ENCODE measurements at regions not wholly inside any gene's neighbourhood (a gene's known extent, or its start where the extent isn't known, plus 50 kb on each side); places are given as distances from the start of the nearest gene placed in this dataset.
"Not testable (repeated sequence)": the region's sequence is repeated elsewhere in the genome, so short reads cannot be mapped to it uniquely, and the experiment has no call there.

- DNase-seq: no peak
These were observed 111.3 kb downstream of the KIF26A start for GRCh38 chr14:104249706-104250105.

DNA sequence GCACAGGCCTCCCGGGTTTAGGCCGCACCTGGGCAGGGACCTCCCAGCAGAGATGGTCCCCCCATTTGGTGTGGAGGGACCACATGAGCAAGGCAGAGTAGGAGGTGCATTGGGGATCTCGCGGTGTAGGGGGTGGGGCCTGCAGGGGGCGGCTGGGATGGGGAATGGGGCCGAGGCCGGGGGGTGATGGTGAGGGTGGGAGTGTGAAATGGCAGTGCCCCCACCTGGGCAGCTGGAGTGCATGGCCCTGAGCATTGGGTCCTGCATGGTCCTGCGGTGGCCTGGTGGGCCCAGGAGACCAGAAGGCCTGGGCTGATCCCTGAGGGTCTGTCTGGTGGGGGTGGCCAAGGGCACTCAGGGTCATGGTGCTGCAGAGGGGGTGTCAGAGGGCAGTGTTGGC, 111.8 kb downstream of the KIF26A start:
- DNase-seq: no peak

DNA sequence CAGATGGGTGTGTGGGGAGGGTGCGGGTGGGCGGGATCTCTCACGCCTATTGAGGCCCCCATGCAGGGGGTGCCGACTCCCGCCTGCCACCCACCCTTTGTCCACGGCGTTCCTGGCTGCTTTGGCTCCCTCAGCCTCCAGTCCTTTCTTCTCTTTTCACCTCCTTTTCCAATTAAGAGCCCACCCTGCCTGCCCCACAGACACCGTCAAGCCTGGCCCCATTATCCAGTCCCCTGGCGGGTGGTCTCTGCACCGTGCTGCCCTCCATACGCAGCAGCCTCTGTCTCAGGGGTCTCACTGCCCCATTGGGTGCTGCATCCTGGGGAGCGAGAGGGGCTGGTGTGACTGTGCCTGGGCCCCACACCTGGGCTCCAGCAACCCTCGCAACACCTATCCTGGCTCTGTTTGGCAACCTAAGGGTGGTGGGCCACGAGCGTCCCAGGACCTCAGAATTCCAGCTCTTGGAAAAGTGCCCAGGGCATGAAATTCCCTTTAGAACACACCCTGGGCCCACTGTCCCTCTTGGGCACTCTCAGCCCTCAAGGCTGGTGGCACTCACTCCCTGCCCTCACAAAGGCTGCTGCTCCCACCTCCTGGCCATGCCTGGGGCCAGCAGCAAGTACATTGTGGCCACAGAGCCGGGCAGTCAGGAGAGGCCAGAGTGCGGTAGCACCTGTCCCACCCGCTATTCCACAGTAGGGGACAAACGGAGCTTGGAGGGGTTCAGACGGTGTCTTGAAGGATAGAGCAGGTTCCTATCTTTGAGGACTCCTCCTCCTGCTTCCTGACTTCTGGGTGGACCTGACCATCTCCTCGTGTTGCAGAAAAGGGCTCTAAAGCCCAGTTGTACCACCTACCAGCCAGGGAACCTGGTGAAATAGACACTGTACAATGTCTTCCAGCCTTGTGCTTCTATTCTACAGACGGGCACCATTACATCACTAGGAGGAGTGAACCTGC, 114.1 kb downstream of the KIF26A start:
- no peak for DNase-seq

DNA sequence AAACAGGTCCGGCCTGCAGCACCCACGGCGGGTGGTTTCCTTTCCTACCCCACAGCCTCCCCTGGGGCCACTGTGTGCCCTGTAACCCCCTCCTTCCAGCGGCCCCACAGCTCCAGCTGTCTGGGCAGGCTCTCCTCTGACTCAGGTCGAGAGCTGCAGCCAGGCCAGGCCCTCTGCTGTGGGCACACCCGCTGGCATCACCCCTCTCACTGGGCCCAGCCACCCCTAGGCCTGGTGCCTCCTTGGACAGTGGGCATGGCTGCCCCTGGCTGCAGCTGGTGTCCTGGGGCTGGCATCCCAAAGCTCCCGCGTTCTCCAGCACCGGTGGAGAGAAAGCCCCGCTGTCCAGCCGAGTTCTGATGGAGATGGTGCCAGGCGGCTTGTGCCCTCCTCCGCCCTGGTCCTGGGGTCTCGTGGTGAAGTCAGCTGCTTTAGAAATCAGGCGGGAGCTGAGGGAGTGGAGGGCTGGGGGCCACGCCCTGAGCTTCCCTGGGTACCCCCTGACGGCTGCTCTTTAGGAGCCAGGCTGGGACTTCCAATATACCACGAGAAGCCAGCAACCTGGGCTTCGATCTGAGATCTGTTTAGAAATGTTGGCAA, 114.9 kb downstream of the KIF26A start:
- no peak for DNase-seq

DNA sequence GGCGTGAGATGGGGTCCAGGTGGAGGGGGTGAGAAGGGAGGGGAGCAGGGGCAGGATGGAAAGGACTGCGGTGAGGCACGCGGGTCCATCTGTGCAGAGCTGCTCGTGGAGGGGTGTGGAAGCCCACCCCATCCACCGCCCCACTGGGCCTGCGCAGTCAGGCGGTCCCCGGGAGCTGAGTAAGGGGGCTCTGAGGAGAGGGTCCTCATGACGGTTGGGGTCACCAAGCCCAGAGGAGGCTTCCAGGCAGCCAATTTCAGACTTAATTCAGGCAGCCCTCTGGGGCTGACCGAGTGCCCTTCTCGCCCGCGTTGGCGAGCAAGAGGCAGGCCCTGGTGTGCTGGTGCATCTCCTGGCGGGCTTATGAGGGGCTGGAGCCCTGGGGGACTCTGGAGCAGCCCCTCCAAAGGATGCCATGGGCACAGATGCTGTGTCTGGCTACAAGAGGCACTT, 115.5 kb downstream of the KIF26A start:
- DNase-seq: no peak

DNA sequence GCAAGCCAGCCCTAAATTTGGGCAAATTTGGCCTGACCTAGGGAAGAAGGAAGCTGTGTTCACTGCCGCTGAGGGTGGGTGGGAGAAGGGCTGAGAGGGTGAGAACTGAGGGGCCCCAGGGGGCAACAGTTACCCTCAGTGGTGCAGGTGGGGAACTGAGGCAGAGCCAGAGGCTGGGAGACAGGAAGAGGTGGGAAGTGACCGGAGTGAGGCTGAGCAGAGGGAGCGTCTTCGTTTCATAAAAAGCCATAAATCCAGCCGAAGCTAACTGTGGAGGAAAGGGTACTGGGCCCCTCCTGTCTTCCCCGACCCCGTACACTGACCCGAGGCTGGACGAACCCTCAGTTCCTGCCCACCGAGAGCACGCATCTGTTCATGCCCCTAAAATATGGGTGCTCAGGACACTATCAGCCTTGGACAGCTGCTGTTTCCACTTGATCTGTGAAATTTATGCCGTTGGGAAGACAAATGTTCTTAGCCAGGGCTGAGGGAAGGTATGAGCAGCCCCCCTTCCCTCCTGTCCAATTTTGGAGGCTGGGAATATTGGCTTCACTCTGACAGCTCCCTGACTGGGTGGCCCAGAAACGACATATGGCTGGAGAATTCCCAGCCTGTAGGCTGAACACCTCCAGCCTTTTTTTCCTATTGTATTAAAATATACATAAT, 116.5 kb downstream of the KIF26A start:
- DNase-seq: no peak

DNA sequence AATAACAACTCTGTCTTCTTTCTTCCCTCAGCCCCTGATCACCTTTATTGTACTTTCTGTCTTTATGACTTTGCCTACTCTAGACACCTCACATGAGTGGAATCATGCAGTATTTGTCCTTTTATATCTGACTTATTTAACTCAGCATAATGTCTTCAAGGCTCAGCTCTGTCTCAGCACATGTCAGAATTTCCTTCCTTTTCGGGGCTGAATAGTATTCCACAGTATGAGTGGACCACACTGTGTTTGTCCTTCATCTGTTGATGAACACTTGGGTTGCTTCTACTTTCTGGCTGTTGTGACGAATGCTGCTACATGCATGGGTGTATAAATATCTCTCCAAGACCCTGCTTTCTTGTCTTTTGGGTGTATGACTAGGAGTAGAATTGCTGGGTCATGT, 117.6 kb downstream of the KIF26A start:
- DNase-seq: no peak

DNA sequence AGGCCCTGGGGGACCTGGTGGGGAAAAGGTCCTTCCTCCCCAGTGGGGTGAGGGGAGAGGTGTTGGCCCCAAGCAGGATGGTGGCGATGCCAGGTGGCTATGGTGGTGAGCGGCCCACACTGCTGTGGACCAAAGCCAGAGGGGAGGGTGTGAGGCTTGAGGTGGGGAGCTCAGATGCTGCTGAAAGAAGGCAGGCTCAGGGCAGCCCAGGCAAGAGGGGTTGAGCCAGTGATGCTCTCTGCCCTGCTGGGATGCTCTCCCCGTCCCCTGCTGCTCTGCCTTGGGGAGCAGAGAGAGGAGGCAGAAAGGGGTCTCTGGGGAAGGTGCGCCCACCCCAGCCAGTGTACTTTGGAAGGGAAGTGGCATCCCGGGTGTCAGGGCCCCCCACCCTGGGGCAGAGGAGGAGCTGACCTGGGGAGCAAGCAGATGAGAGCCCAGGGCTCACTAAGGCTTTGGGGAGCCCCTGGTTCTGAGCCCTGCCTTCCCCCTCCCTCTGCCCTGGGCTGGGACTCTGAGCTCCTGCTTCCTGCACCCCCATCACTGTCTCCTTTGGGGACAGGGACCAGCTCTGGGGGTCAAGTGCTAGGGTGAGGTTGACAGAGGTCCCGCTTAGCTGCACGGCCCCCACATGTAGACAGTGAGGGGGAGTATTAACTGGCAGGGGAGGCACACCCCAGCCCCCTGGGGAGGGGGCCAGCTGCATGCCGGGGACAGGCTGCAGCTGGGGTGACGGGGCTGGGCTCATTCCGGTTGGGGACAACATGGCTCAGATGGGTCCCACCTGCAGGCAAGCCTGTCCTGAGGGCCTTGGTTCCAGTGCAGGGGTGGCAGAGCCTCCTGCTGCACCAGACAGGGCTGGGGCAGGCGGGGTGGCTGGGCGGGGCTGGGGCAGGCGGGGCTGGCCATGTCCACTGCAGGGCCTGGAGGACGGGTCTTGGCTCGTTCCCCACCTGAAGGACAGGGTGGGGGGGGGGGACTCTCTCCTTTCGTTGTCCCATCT, 124.4 kb downstream of the KIF26A start:
- no peak for DNase-seq

GRCh38 chr14:104263675-104264358, 125.4 kb downstream of the KIF26A start:
- DNase-seq: no peak

DNA sequence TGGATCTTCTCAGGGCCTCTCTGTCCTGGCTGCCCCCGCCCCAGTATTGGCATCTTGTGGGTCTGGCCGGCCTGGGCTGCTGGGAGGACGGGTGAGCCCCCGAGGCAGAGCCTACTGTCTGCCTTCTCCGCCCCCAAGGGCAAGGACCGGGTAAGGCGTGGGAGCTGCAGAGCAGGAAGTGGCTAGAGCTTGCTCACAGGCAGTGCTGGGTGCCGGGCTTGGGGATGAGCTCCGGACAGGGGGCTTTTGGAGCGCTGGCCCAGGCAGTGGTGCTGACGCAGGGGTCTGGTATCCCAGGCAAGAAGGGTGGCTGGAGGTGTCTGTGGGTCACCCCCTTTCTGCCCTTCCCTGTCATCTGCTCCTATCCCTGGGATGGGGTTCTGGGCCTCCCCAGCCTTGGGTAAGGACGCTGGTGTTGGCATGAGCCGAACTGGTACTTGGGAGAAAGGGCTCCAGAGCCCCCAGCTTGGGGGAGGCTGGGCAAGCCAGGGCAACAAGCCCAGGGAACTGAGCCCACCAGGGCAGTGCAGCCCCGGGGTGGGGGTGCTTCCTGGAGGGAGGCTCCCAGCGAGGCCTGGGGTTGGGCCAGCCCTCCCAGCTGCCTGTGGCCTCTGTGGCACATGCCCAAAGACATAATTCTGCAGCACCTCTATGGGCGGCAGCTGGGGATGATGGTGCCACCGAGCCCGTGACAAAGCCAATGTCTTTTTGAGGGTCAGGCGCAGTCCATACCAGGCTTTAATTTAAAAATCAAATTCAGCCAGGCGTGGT, 126.3 kb downstream of the KIF26A start:
- no peak for DNase-seq

- DNase-seq: no peak
These were observed 127.7 kb downstream of the KIF26A start for GRCh38 chr14:104265918-104266630.

- no peak for DNase-seq
These were observed 128.5 kb downstream of the KIF26A start for GRCh38 chr14:104266631-104267575.

DNA sequence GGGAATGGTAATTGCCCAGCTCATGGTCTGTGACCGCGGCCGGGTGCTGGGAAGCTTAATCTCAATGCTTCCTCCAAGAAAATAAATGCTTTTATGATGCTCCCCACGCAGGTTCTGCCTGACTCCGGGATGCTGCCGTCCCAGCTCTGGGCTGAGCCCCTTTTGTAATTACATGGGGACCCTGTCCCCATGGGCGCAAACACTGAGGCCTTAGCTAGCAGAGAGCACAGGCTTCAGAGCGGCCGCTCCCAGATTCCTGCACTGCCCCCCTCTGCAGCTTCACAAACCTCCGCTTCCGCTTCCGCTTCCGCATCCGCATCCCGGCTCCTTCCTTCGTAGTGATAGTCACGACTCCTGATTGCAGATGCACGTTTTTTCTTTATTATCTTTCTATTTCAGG, 129.5 kb downstream of the KIF26A start:
- DNase-seq: no peak

DNA sequence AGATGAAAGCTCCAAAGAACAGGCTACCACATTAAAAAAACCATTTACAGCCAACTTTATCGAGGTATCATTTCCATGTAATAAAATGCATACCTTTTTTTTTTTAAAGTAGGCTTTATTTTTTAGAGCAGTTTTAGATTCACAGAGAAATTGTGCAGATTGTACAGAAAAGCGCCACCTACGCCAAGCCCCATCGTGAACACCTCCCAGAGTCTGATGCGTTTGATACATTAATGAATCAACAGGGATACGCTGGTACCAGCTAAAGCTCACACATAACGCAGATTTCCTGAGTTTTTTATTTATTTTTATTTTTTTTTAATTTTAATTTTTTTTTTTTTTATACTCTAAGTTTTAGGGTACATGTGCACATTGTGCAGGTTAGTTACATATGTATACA, 129.9 kb downstream of the KIF26A start:
- no peak for DNase-seq

- DNase-seq: no peak
These were observed 130.5 kb downstream of the KIF26A start for GRCh38 chr14:104268725-104269436.

GRCh38 chr14:104269511-104270241, 131.3 kb downstream of the KIF26A start:
- not testable (repeated sequence) for DNase-seq

DNA sequence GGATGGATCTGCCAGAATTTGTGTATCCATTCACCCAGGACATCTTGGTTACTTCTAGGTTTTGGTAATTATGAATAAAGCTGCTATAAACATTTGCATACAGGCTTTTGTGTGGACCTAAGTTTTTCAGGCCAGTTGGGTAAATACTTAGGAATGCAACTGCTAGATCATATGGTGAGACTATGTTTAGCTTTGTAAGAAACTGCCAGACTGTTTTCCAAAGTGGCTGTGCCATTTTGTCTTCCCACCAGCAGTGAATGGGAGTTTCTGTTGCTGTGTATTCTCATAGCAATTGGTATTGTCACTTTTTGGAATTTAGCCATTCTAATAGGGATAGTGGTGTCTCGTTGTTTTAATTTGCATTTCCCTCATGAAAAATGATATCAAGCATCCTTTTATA, 133.0 kb downstream of the KIF26A start:
- DNase-seq: no peak

Measured in muscle of arm (tissue), 1 donor.